ENCODE measurements at regions not wholly inside any gene's neighbourhood (a gene's known extent, or its start where the extent isn't known, plus 50 kb on each side); places are given as distances from the start of the nearest gene placed in this dataset.

DNA sequence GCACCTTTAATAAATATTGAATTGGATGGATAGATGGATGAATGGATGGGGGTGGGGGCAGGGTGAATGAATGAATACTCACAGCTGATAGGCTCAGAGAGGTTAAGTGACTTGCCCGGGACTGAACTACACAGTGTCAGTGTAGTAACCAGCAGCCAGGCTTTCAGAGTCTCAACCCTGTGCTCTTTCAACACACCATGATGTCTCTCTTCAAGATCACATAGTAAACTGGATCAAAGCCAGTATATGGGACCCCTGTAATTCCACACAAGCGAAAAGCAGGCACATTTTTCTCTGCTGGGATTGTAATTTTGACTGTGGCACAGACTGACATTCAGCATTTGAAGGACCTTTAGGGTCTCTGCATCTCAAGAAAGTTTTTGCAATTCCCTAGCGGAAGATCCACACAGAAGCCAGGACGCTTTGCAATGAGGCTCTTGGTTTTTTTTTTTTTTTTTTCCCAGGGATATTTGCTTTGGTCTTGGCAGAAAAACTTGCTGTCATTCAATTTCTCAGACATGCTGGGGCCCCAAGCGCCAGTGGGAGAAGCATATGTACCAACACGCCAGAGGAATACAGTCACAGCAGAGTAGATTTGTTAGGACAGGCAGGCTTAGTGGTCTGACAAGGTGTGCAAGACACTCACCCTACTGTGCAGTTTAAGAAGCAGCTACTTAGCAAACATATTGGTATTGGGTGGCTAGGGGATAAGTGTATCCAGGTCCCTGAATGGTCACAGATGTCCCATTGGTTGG lies 213.1 kb upstream of the CAMK1G start:
- ChIA-PET CTCF (interaction anchor here (1.8 kb wide), 1 partner anchor 16 kb away, joined by 4 read pairs; no protein-coding TSS in a partner anchor), POLR2A (interaction anchor here (0.6 kb wide), 1 partner anchor 81 kb away, joined by 3 read pairs; no protein-coding TSS in a partner anchor)
- Histone ChIP-seq H3K36me3 (ENCODE audit: control insufficient read depth in 2 of 2, insufficient read depth in 1 of 2, low read length in 2 of 2) (no peaks in the 10 kb centered on the region), H3K4me1 (ENCODE audit: control insufficient read depth, insufficient read depth, low read length) (no peaks in the 10 kb centered on the region), H3K27ac (ENCODE audit: extremely low read depth, low read depth, low read length) (no peak overlapping the region), H3K9me3 (ENCODE audit: control insufficient read depth, insufficient read depth, low read depth, low read length) (no peaks in the 10 kb centered on the region), H3K4me3 (ENCODE audit: low read depth, low read length) (no peak overlapping the region)
- TF ChIP-seq SP7 (tag by site-specific recombination; IDR thresholded peaks at IDR 0.05) (no peak), GLI4 (tag by site-specific recombination; IDR thresholded peaks at IDR 0.05) (no peak), ZNF843 (tag by site-specific recombination; IDR thresholded peaks at IDR 0.05) (no peak), ZNF354C (tag by site-specific recombination; IDR thresholded peaks at IDR 0.05; ENCODE audit: borderline replicate concordance, low read depth) (no peak), ZNF654 (tag by site-specific recombination; IDR thresholded peaks at IDR 0.05; ENCODE audit: low read depth) (no peak), SP2 (tag by site-specific recombination; IDR thresholded peaks at IDR 0.05) (no peak), ZNF350 (tag by site-specific recombination; IDR thresholded peaks at IDR 0.05) (no peak), ZNF48 (tag by site-specific recombination; IDR thresholded peaks at IDR 0.05) (no peak), BCL11A (tag by site-specific recombination; IDR thresholded peaks at IDR 0.05; ENCODE audit: low read depth) (no peak), ZNF664 (tag by site-specific recombination; IDR thresholded peaks at IDR 0.05) (no peak), ZNF132 (tag by site-specific recombination; IDR thresholded peaks at IDR 0.05; ENCODE audit: borderline replicate concordance) (no peak), ZSCAN23 (tag by site-specific recombination; IDR thresholded peaks at IDR 0.05) (no peak)

- Histone ChIP-seq H3K4me1 (ENCODE audit: control insufficient read depth, insufficient read depth, low read length) (no peaks in the 10 kb centered on the region), H3K4me3 (ENCODE audit: low read depth, low read length) (no peak overlapping the region), H3K36me3 (ENCODE audit: control insufficient read depth in 2 of 2, insufficient read depth in 1 of 2, low read length in 2 of 2) (no peaks in the 10 kb centered on the region), H3K9me3 (ENCODE audit: control insufficient read depth, insufficient read depth, low read depth, low read length) (no peaks in the 10 kb centered on the region), H3K27ac (ENCODE audit: extremely low read depth, low read depth, low read length) (no peak overlapping the region)
- ChIA-PET CTCF (interaction anchor here (0.6 to 1.5 kb wide), 4 partner anchors 17 to 172 kb away, joined by 3 to 4 read pairs (median 4); no protein-coding TSS in a partner anchor), POLR2A (interaction anchor here (0.7 kb wide), 1 partner anchor 1727 kb away, joined by 3 read pairs; no protein-coding TSS in a partner anchor)
- TF ChIP-seq ZNF140 (tag by site-specific recombination; IDR thresholded peaks at IDR 0.05) (no peak), ZSCAN23 (tag by site-specific recombination; IDR thresholded peaks at IDR 0.05) (no peak), HOXA7 (CRISPR knock-in tag; IDR thresholded peaks at IDR 0.05; ENCODE audit: borderline replicate concordance) (no peak), ZNF121 (tag by site-specific recombination; IDR thresholded peaks at IDR 0.05) (no peak), KLF7 (tag by site-specific recombination; IDR thresholded peaks at IDR 0.05; ENCODE audit: borderline replicate concordance) (no peak), ZNF155 (tag by site-specific recombination; IDR thresholded peaks at IDR 0.05) (no peak)
These were observed 208.4 kb upstream of the CAMK1G start for GRCh38 chr1:209375097-209375496.

DNA sequence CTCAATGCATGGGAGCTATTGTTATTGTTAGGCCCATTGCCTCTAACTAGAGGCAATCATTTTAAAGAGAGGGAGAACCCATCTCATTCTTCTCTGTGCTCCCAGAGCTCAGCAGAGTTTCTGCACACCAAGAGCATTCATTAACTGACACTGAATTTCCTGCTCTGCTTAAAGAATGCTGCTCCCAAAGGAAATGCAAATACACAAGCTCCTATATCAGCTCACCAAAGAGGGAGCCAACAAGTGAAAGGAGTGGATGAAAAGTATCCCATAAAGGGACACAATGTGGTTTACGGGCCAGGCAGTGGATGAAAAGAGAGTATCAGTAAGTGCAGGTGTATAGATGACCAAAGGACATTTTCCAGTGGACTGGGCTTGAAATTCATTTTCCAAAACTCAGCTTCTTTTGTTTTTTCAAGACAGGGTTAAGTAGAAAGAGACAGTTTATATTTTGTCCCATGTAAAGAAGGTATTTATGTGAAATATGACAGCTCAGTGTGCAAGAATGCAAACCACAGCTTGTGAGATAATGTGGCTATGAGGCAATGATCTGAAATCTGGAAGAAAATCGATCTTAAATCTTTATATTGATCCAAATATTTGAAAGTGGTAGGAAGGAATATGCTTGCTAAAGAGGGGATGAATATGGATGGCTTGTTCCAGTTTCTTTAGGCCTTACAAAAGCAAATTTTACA lies 207.7 kb upstream of the CAMK1G start:
- H3K27ac ChIP-seq (ENCODE audit: extremely low read depth, low read depth, low read length): no peak overlapping the region
- no peaks in the 10 kb centered on the region for H3K4me1 ChIP-seq (ENCODE audit: control insufficient read depth, insufficient read depth, low read length)
- H3K9me3 ChIP-seq (ENCODE audit: control insufficient read depth, insufficient read depth, low read depth, low read length): no peaks in the 10 kb centered on the region
- H3K4me3 ChIP-seq (ENCODE audit: low read depth, low read length): no peak overlapping the region
- POLR2A ChIA-PET: no interaction called here
- H3K36me3 ChIP-seq (ENCODE audit: control insufficient read depth in 2 of 2, insufficient read depth in 1 of 2, low read length in 2 of 2): no peaks in the 10 kb centered on the region
- CTCF ChIA-PET: interaction anchor here (0.6 to 1.5 kb wide), 4 partner anchors 17 to 172 kb away, joined by 3 to 4 read pairs (median 4); no protein-coding TSS in a partner anchor
- no peak for TF ChIP-seq ZNF169 (tag by site-specific recombination; IDR thresholded peaks at IDR 0.05)
- TF ChIP-seq ZNF701 (tag by site-specific recombination; IDR thresholded peaks at IDR 0.05): no peak
- TF ChIP-seq ZBTB26 (tag by site-specific recombination; optimal IDR thresholded peaks at IDR 0.05): no peak
- TF ChIP-seq ZNF274 (IDR thresholded peaks at IDR 0.05; ENCODE audit: low read length): no peak
- TF ChIP-seq ZNF274 (tag by site-specific recombination; IDR thresholded peaks at IDR 0.05; ENCODE audit: borderline replicate concordance): no peak
- TF ChIP-seq ZBTB44 (tag by site-specific recombination; IDR thresholded peaks at IDR 0.05): no peak
- TF ChIP-seq ZFP3 (tag by site-specific recombination; IDR thresholded peaks at IDR 0.05; ENCODE audit: low read depth): no peak
- no peak for TF ChIP-seq ZNF510 (tag by site-specific recombination; IDR thresholded peaks at IDR 0.05; ENCODE audit: insufficient replicate concordance)
- TF ChIP-seq ZNF114 (tag by site-specific recombination; IDR thresholded peaks at IDR 0.05): no peak
- TF ChIP-seq ZNF37A (tag by site-specific recombination; IDR thresholded peaks at IDR 0.05): no peak
- TF ChIP-seq CTCF (tag by site-specific recombination; IDR thresholded peaks at IDR 0.05): no peak
